DMS114 treated with DMSO at 0.1 percent for 48 hours (cell line): ENCODE measurements at regions not wholly inside any gene's neighbourhood (a gene's known extent, or its start where the extent isn't known, plus 50 kb on each side); places are given as distances from the start of the nearest gene placed in this dataset.

Experiments used
- DNase-seq: peaks from one replicate; lab custom pipeline; 2025; ENCODE audit not compliant: unreplicated experiment; lab: John Stamatoyannopoulos, UW

DNA sequence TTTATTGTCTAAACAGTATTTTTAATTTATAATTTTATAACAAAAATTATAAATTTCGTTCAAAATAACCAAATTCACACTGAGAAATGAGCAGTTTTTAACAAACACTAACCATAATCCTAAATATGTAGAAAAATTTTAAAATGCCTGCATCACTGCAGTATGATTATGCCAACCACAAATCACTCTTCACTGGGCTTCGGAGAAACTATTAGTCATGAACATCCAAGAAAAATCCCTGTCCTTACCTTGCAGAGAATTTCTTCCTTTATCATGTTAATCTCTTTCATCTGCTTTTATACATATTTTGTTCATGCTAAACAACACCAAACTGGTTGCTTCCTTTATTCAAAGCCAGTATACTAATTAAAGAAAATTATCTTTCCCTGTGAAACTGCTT lies 511.0 kb upstream of the ALCAM start:
- DNase-seq: no peak

- DNase-seq: no peak
Observed at GRCh38 chr3:104856741-104857140, 510.0 kb upstream of the ALCAM start.

DNA sequence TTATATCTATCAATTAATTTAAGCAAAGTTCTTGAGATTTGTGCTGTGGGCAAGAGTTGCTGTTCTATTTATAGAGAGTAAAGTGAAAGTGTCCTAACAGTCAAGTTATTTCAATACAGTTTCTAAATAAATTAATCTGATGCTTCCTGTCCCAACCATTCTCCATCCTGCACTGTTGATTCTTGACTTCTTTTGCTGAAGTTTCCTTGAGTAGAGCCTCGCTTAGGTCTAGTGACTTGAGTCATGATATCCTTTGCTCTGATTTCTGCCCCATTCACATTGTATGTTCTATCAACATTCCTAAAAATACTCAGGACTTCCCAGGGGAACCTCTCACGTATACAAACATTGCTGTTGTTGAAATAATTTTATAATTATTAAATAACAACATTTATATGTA lies 498.4 kb upstream of the ALCAM start:
- no peak for DNase-seq

GRCh38 chr3:104870276-104870675 lies 496.4 kb upstream of the ALCAM start:
- no peak for DNase-seq

GRCh38 chr3:104873331-104873730 lies 493.4 kb upstream of the ALCAM start:
- DNase-seq: no peak

GRCh38 chr3:104878395-104878794 lies 488.3 kb upstream of the ALCAM start:
- no peak for DNase-seq

DNA sequence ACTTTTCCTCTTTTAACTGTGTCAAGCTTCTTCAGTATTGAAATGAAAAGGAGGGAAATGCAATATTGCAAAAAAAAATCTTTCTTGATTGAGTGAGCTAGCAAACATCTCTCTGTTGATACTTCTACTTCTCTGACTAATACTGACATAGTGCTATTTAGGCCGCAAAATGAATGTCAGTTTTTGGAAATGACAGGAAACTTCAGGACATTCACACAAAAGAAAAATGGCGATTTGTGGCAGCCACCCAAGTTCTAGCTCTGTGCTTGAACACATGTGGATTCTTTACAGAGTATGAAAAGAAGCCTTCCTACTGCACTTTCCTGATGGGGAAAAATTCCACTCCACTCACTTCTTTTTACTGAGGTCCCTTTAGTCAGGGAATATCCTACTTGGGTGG lies 486.8 kb upstream of the ALCAM start:
- DNase-seq: no peak

DNA sequence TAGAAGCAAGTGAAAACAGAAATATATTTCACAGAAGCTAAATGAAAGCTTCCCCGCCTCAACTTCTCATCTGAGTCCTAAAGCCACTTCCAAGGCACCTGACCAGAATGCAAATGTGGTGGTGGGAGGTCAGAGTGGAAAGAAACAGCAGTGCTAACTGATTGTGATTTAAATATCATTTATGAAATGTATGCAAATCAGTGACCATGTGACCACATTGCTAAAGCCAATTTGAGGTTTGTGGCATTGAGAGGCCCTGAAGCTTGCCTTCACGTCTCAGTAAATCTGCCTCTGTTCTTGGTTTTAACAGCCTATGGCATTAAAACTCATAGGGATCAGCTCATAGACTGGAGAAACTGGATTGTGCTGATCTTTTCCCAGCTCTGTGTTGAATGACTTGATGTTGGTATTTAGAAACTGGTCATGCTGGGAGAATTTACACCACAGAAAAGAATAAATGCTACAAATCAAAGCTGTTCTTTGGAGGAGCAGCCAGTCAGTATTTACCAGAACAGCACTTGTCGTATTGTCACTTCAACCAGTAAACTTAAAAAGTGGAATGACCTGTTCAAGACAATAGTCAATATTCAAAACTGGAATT lies 481.4 kb upstream of the ALCAM start:
- DNase-seq: no peak

DNA sequence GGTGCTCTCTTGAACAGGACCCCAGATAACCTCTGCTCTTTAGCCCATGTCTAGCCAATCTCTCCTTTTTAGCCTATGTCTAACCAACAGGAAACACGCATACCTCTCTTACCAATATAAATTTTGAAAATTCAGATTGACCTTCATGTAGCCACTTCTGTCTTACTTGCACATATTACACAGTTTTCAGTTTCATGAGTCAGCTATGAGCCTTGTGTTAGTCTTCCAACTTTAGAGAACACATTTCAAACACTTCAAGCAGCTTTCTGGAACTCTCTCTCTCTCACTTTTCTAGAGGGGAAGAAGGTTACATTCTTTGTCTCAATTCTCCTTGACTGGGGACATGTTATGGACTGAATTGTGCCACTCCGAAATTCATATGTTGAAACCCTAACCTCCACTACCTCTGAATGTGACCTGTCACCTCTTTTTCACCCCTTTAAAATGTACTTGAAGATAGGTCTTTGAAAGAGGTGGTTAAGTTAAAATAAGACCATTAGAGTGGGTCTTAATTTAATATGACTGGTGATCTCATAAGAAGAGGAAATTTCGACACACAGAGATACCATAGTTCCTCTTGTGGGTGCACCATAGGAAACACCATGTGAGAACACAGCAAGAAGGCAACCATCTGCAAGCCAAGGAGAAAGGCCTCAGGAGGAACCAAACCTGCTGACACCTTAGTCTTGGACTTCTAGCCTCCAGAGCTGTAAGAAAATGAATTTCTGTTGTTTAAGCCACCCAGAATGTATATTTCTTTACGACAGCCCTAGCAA lies 480.3 kb upstream of the ALCAM start:
- DNase-seq: no peak

- DNase-seq: no peak
Observed at GRCh38 chr3:104887069-104887468, 479.6 kb upstream of the ALCAM start.

DNA sequence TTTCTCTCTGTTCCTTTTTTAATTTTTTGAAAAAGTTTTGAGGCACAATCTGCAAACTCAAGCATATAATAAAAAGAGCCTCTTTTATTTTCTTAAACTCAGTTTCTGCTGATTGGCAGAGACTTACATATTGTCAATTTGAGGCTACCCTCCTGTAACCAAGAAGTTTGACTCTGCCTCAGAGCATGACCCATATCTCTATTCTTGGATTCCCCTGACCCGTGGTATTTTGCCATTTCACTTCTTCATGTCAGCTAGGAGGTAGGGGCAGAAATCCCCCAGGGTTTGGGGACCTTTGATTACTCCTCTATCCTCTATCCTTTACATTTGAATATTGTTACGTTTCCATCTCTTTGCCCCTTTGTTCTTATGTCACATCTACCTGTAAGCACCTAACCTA lies 479.1 kb upstream of the ALCAM start:
- DNase-seq: no peak

DNA sequence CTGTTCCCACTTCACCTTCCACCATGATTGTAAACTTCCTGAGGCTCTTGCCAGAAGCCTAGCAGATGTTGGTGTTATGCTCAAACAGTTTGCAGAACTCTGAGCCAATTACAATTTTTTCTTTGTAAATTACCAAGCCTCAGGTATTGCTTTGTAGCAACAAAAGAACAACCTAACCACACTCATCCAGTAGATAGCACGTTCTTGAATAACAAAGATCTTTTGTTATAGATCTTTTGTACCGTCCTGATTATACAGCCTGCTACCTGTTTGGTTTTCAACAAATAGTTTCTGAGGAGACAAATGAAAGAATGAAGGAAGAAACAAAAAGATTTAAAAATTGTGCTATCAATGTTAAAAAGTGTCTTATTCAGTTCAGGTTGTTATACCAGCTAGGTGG lies 474.7 kb upstream of the ALCAM start:
- no peak for DNase-seq

DNA sequence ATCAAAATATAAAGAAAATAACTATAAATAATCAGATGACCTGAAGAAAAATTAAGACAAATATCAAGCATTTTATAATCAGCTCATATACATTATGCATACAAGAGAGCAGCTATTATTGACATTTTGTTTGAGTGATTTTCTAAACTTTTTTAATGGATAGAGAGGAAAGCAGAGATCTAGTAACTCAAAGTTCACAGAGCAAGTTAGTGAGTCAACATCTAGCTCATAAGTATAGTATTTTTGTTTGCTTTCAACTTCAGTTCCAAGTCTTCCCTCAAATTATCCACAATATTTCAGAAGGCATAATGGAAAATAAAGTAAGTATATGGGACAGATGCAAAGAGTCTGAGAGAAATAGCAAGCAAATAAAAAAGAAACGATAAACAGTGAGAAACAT lies 470.1 kb upstream of the ALCAM start:
- DNase-seq: no peak

- DNase-seq: no peak
Observed at GRCh38 chr3:104901396-104901795, 465.3 kb upstream of the ALCAM start.

DNA sequence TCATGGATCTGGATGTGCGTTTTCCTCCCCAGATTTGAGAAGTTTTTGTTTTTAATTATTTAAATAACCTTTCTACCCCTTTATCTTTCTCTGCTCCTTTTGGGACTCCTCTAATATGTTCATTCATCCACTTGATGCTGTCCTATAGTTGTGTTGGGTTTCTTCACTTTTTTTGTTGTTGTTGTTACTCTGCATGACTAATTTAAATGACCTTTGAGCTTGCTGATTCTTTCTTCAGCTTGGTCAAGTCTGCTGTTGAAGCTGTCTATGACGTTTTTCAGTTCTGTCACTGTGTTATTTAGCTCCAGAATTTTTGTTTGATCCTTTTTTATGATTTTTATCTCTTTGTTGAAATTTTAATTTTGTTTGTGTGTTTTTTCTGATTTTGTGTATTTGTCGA lies 463.6 kb upstream of the ALCAM start:
- DNase-seq: no peak

DNA sequence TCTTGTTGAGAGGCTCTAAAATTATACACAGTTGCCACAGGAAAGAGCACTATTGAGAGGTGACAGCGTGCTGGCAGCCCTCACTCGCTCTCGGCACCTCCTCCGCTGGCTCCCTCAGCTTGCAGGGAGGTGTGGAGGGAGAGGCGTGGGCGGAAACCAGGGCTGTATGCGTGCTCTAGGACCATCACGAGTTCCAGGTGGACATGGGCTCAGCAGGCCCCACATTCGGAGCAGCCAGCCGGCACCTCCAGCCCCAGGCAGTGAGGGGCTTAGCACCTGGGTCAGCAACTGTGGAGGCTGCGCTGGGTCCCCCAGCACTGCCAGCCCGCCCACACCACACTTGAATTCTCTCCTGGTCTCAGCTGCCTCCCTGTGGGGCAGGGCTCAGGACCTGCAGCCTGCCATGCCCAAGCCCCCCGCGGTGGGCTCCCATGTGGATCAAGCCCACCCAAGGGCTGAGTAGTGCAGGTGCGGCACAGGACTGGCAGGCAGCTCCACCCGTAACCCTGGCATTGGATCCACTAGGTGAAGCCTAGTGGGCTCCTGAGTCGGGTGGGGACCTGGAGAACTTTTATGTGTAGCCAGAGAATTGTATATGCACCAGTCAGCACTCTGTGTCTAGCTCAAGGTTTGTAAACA lies 460.6 kb upstream of the ALCAM start:
- DNase-seq: no peak

GRCh38 chr3:104907507-104907906 lies 459.2 kb upstream of the ALCAM start:
- no peak for DNase-seq

GRCh38 chr3:104908761-104909160 lies 457.9 kb upstream of the ALCAM start:
- no peak for DNase-seq

DNA sequence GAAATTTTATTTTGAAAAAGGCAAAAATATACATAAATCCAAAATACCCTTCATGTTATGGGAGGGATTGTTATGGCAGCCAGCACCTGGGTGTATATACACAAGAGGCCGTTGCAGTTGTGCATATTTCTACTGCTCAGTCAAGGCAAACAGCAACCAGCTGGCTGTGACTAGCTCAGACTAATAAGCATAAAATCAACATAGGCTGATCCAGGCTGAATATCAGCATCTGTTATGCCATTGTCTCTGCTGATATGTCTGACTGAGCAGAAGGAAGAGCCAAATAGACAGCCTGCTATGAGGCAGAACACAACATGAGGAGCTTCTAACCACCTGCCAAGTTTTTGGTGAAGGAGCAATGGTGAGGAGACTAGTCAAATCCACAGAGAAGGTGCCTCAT lies 457.5 kb upstream of the ALCAM start:
- no peak for DNase-seq

DNA sequence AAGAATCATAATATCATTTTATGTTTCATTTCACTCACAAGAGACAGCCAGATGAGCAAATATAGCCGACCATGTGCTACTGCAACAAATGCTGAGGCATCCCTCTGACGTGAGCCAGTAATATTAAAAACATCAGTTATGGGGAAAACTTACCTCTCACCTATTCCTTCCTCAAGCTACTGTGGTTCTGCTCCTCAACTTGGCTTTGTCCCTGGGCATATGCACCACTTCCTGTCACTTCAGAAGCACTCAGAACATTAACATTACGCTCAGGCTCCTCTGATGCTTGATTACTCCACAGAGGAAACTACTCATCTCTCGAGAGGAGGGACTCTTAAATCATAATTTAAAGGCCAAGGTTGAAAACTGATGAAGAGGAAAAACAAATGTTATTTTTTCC lies 457.0 kb upstream of the ALCAM start:
- DNase-seq: no peak

DNA sequence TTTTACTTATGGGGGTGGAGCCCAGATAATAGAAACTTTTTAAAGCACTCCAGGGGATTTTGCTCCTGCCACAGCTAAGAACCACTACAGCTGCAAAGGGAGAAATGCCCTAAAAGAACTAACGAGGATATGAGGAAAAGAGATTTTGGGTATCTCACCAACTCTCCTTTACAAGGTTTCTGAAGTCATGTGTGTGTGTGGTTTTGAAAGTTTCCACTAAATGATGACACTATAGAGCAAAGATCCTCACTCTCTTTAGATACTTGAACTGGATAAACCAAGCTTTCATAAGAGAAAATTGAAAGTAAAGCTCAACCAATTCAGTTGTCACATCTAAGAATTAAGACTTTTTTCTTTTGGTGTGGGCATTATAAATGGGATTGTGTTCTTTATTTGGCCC lies 455.3 kb upstream of the ALCAM start:
- DNase-seq: no peak

DNA sequence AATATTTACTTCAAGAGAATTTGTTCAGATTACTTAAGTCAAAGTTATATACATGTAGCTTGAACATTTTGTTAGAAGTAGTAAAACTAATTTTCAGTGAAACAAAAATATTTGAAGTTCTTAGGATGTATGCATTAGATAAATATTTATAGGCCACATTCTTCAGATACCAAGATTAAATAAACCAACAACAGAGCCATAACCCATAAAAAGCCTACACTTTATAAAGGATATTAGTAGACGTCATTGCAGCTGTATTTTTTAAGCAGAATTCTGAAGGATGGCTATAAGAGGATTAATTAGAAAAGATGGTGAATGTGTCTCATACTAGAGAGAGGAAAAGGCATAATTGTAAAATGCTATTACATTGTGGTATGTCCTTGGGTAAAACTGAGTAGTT lies 449.7 kb upstream of the ALCAM start:
- DNase-seq: no peak

- no peak for DNase-seq
Observed at GRCh38 chr3:104920512-104920911, 446.2 kb upstream of the ALCAM start.
